Effector CD4-positive, alpha-beta T cell (primary cell): ENCODE measurements at regions not wholly inside any gene's neighbourhood (a gene's known extent, or its start where the extent isn't known, plus 50 kb on each side); places are given as distances from the start of the nearest gene placed in this dataset.

Experiments used
- DNase-seq: peaks from one replicate; pipeline ENCODE4 v3.0.0-alpha.2; 2020

- DNase-seq = peak; percentile 57
These were observed 477.6 kb downstream of the NPHP4 start for GRCh38 chr1:5514527-5515183.

- no peak for DNase-seq
These were observed 478.2 kb downstream of the NPHP4 start for GRCh38 chr1:5513846-5514526.

- no peak for DNase-seq
These were observed 479.0 kb downstream of the NPHP4 start for GRCh38 chr1:5513179-5513578.

GRCh38 chr1:5511381-5512097 is 480.7 kb downstream of the NPHP4 start:
- DNase-seq = no peak

- DNase-seq = peak; percentile 66
These were observed 482.4 kb downstream of the NPHP4 start for GRCh38 chr1:5509664-5510452.

GRCh38 chr1:5508669-5509330 is 483.4 kb downstream of the NPHP4 start:
- DNase-seq = no peak

GRCh38 chr1:5507340-5507739 is 484.9 kb downstream of the NPHP4 start:
- no peak for DNase-seq

- no peak for DNase-seq
These were observed 485.6 kb downstream of the NPHP4 start for GRCh38 chr1:5506634-5507033.

- DNase-seq = no peak
These were observed 486.3 kb downstream of the NPHP4 start for GRCh38 chr1:5505944-5506343.

- no peak for DNase-seq
These were observed 487.9 kb downstream of the NPHP4 start for GRCh38 chr1:5504364-5504740.

GRCh38 chr1:5503556-5504363 is 488.5 kb downstream of the NPHP4 start:
- no peak for DNase-seq

GRCh38 chr1:5502311-5503194 is 489.7 kb downstream of the NPHP4 start:
- DNase-seq = no peak

- DNase-seq = no peak
These were observed 490.9 kb downstream of the NPHP4 start for GRCh38 chr1:5501206-5501930.

GRCh38 chr1:5500541-5500940 is 491.7 kb downstream of the NPHP4 start:
- DNase-seq = no peak

- DNase-seq = no peak
These were observed 494.7 kb downstream of the NPHP4 start for GRCh38 chr1:5497503-5497902.

- DNase-seq = no peak
These were observed 496.4 kb downstream of the NPHP4 start for GRCh38 chr1:5495596-5496410.

GRCh38 chr1:5494518-5494917 is 497.7 kb downstream of the NPHP4 start:
- no peak for DNase-seq

GRCh38 chr1:5493851-5494311 is 498.3 kb downstream of the NPHP4 start:
- DNase-seq = no peak

- no peak for DNase-seq
These were observed 498.9 kb downstream of the NPHP4 start for GRCh38 chr1:5493275-5493674.
